DOHH2 (cell line): ENCODE measurements at regions not wholly inside any gene's neighbourhood (a gene's known extent, or its start where the extent isn't known, plus 50 kb on each side); places are given as distances from the start of the nearest gene placed in this dataset.

Experiments used
- H3F3A ChIP-seq: fragments of 200-600 bp; sonication (generic), shearing (Covaris generic); 2 replicates; pipeline ENCODE4 v1.6.0; 2016; ENCODE audit warnings: antibody characterized with exemption, mild to moderate bottlenecking; ENCODE audit not compliant: control insufficient read depth, insufficient read depth
- H3K27ac ChIP-seq: fragments of 200-600 bp; sonication (generic); 2 replicates; pipeline ENCODE4 v1.5.1; 2014; ENCODE audit warnings: low read depth, mild to moderate bottlenecking, low read length, moderate library complexity
- H3K27me3 ChIP-seq: fragments of 200-600 bp; sonication (generic); 2 replicates; pipeline ENCODE4 v1.6.1; 2014; ENCODE audit warnings: mild to moderate bottlenecking, low read length, mixed read lengths; ENCODE audit not compliant: control insufficient read depth
- H3K36me3 ChIP-seq: fragments of 200-600 bp; sonication (generic); 2 replicates; pipeline ENCODE4 v1.6.1; 2014; ENCODE audit warnings: mild to moderate bottlenecking, low read length, moderate library complexity, mixed read lengths; ENCODE audit not compliant: control insufficient read depth
- H3K4me1 ChIP-seq: fragments of 200-600 bp; sonication (generic); 2 replicates; pipeline ENCODE4 v1.6.1; 2014; ENCODE audit warnings: mild to moderate bottlenecking, low read length, mixed read lengths; ENCODE audit not compliant: control insufficient read depth
- H3K4me2 ChIP-seq: fragments of 200-600 bp; sonication (generic); 2 replicates; pipeline ENCODE4 v1.6.0; 2014; ENCODE audit warnings: mild to moderate bottlenecking, low read length, moderate library complexity
- H3K4me3 ChIP-seq: fragments of 200-600 bp; sonication (generic); 2 replicates; pipeline ENCODE4 v1.5.1; 2014; ENCODE audit warnings: mild to moderate bottlenecking, low read length, mixed read lengths
- H3K79me2 ChIP-seq: fragments of 200-600 bp; sonication (generic); 2 replicates; pipeline ENCODE4 v1.6.1; 2014; ENCODE audit warnings: mild to moderate bottlenecking, low read length, mixed read lengths; ENCODE audit not compliant: control insufficient read depth
- H3K9me2 ChIP-seq: fragments of 200-600 bp; sonication (generic); replicated peaks from 2 replicates; pipeline ENCODE4 v1.6.1; 2014; ENCODE audit warnings: mild to moderate bottlenecking, low read length, mixed read lengths; ENCODE audit not compliant: control insufficient read depth
- H3K9me3 ChIP-seq: fragments of 200-600 bp; sonication (generic); 2 replicates; pipeline ENCODE4 v1.6.1; 2014; ENCODE audit warnings: antibody characterized with exemption, low read length, mixed read lengths; ENCODE audit not compliant: control insufficient read depth, insufficient read depth
- H4K20me1 ChIP-seq: fragments of 200-600 bp; sonication (generic); 2 replicates; pipeline ENCODE4 v1.6.0; 2014; ENCODE audit warnings: low read depth, mild to moderate bottlenecking, antibody characterized with exemption, low read length, moderate library complexity; ENCODE audit not compliant: control insufficient read depth, insufficient read depth
- CTCF ChIP-seq: fragments of 200-600 bp; sonication (generic); IDR thresholded peaks from one replicate; pipeline ENCODE4 v1.5.1; 2014; ENCODE audit warnings: antibody characterized with exemption, mild to moderate bottlenecking, low read depth, low read length; ENCODE audit not compliant: poor library complexity, severe bottlenecking
- EZH2phosphoT487 ChIP-seq: fragments of 200-600 bp; sonication (generic); IDR thresholded peaks from 2 replicates; pipeline ENCODE4 v1.6.1; 2017; ENCODE audit warnings: borderline replicate concordance, mild to moderate bottlenecking, antibody characterized with exemption, low read length, moderate library complexity, mixed read lengths

GRCh38 chr2:10208736-10209135, 86.2 kb downstream of the RRM2 start:
- no peaks in the 10 kb centered on the region for H3F3A ChIP-seq
- no peaks in the 10 kb centered on the region for H4K20me1 ChIP-seq
- H3K27ac ChIP-seq, result no peak overlapping the region
- no peaks in the 10 kb centered on the region for H3K79me2 ChIP-seq
- no peak overlapping the region for H3K4me2 ChIP-seq
- H3K27me3 ChIP-seq, result no peaks in the 10 kb centered on the region
- TF ChIP-seq EZH2phosphoT487, result no peak
- no peak for TF ChIP-seq CTCF
- H3K36me3 ChIP-seq, result no peaks in the 10 kb centered on the region
- H3K9me2 ChIP-seq, result no peaks in the 10 kb centered on the region
- no peak overlapping the region for H3K4me3 ChIP-seq
- no peaks in the 10 kb centered on the region for H3K9me3 ChIP-seq
- no peaks in the 10 kb centered on the region for H3K4me1 ChIP-seq

- TF ChIP-seq CTCF (no peak), EZH2phosphoT487 (no peak)
- Histone ChIP-seq H3F3A (no peaks in the 10 kb centered on the region), H3K27me3 (no peaks in the 10 kb centered on the region), H4K20me1 (no peaks in the 10 kb centered on the region), H3K79me2 (no peaks in the 10 kb centered on the region), H3K4me1 (no peaks in the 10 kb centered on the region), H3K36me3 (no peaks in the 10 kb centered on the region), H3K9me3 (no peaks in the 10 kb centered on the region), H3K4me2 (no peak overlapping the region), H3K9me2 (no peaks in the 10 kb centered on the region), H3K27ac (no peak overlapping the region), H3K4me3 (no peak overlapping the region)
These were observed 86.9 kb downstream of the RRM2 start for GRCh38 chr2:10209406-10209935.

DNA sequence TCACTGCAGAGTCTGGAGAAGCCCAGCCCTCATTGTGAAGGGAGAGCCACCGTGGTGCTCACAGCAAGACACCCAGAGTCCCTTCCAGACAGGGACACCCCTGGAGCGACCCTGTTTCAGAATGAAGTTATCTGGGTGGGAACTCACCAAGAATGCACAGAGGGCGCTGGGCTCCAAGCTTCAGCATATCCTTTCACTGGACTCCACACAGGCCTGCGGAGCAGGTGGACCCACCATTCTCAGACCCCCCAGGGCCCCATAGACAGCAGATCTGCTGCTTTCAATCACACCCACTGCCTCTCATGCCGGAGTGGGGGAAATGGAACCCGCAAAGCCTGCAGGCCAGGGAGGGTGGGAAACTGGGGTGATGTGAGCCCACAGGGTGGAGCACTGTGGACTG, 87.8 kb downstream of the RRM2 start:
- Histone ChIP-seq H3K4me1 (no peaks in the 10 kb centered on the region), H3K4me3 (no peak overlapping the region), H3F3A (no peaks in the 10 kb centered on the region), H3K79me2 (no peaks in the 10 kb centered on the region), H3K9me3 (no peaks in the 10 kb centered on the region), H3K36me3 (no peaks in the 10 kb centered on the region), H3K9me2 (no peaks in the 10 kb centered on the region), H3K27me3 (no peaks in the 10 kb centered on the region), H3K4me2 (no peak overlapping the region), H3K27ac (no peak overlapping the region), H4K20me1 (no peaks in the 10 kb centered on the region)
- TF ChIP-seq CTCF (no peak), EZH2phosphoT487 (no peak)

- Histone ChIP-seq H3K27me3 (no peaks in the 10 kb centered on the region), H3K4me1 (no peaks in the 10 kb centered on the region), H3K9me3 (no peaks in the 10 kb centered on the region), H3K4me3 (no peak overlapping the region), H3K4me2 (no peak overlapping the region), H3K27ac (no peak overlapping the region), H3K36me3 (no peaks in the 10 kb centered on the region), H3F3A (no peaks in the 10 kb centered on the region), H3K9me2 (no peaks in the 10 kb centered on the region), H3K79me2 (no peaks in the 10 kb centered on the region), H4K20me1 (no peaks in the 10 kb centered on the region)
- TF ChIP-seq CTCF (no peak), EZH2phosphoT487 (no peak)
These were observed 89.4 kb downstream of the RRM2 start for GRCh38 chr2:10211844-10212422.
